Astrocyte (in vitro differentiated cells and primary cell): ENCODE measurements at regions not wholly inside any gene's neighbourhood (a gene's known extent, or its start where the extent isn't known, plus 50 kb on each side); places are given as distances from the start of the nearest gene placed in this dataset.

Experiments used
- CTCF ChIP-seq: IDR thresholded peaks from 2 replicates; pipeline ENCODE4 v1.5.1; 2011; ENCODE audit warnings: low read depth, mild to moderate bottlenecking, inconsistent platforms, low read length, moderate library complexity; ENCODE audit not compliant: insufficient read depth
- EZH2 ChIP-seq: IDR thresholded peaks from 2 replicates; pipeline ENCODE4 v1.6.1; 2012; ENCODE audit warnings: mild to moderate bottlenecking, low read length, inconsistent platforms; ENCODE audit not compliant: insufficient read depth

GRCh38 chr7:12949060-12949931 is 261.9 kb downstream of the ARL4A start:
- no peak for TF ChIP-seq CTCF
- TF ChIP-seq EZH2 = no peak
